ENCODE measurements at regions not wholly inside any gene's neighbourhood (a gene's known extent, or its start where the extent isn't known, plus 50 kb on each side); places are given as distances from the start of the nearest gene placed in this dataset.
"Not testable (repeated sequence)": the region's sequence is repeated elsewhere in the genome, so short reads cannot be mapped to it uniquely, and the experiment has no call there.

- H3K27ac ChIP-seq (ENCODE audit: low read depth in 1 of 3, low read length in 2 of 3), result no peak overlapping the region
- no peak for FAIRE-seq
- no peak overlapping the region for H3K4me3 ChIP-seq (ENCODE audit: low read depth in 1 of 3, low read length in 3 of 3)
- no peaks in the 10 kb centered on the region for H3K36me3 ChIP-seq (ENCODE audit: control insufficient read depth in 3 of 3, insufficient read depth in 2 of 3, low read depth in 1 of 3, low read length in 3 of 3)
- H3K4me1 ChIP-seq (ENCODE audit: control insufficient read depth in 3 of 3, insufficient read depth in 2 of 3, low read depth in 1 of 3, low read length in 2 of 3), result no peaks in the 10 kb centered on the region
- WGBS, 3 donors, result 59 to 75% (median 69%) methylated on average over 5 of the region's 5 CpGs
- no peaks in the 10 kb centered on the region for H3K9me3 ChIP-seq (ENCODE audit: control insufficient read depth in 2 of 2, insufficient read depth in 1 of 2, low read depth in 1 of 2, low read length in 1 of 2)
- no peak for DNase-seq
- no peaks in the 10 kb centered on the region for H3K27me3 ChIP-seq (ENCODE audit: control insufficient read depth in 3 of 3, insufficient read depth in 3 of 3, low read length in 3 of 3)
Observed at GRCh38 chr2:13826314-13826853, 806.1 kb upstream of the LRATD1 start.

- Histone ChIP-seq H3K4me1 (ENCODE audit: control insufficient read depth in 3 of 3, insufficient read depth in 2 of 3, low read depth in 1 of 3, low read length in 2 of 3) (no peaks in the 10 kb centered on the region), H3K27ac (ENCODE audit: low read depth in 1 of 3, low read length in 2 of 3) (no peak overlapping the region), H3K4me3 (ENCODE audit: low read depth in 1 of 3, low read length in 3 of 3) (no peak overlapping the region), H3K36me3 (ENCODE audit: control insufficient read depth in 3 of 3, insufficient read depth in 2 of 3, low read depth in 1 of 3, low read length in 3 of 3) (no peaks in the 10 kb centered on the region), H3K9me3 (ENCODE audit: control insufficient read depth in 2 of 2, insufficient read depth in 1 of 2, low read depth in 1 of 2, low read length in 1 of 2) (no peaks in the 10 kb centered on the region), H3K27me3 (ENCODE audit: control insufficient read depth in 3 of 3, insufficient read depth in 3 of 3, low read length in 3 of 3) (no peaks in the 10 kb centered on the region)
- no peak for DNase-seq
- no peak for FAIRE-seq
- 73 to 79% (median 79%) methylated on average over 6 of the region's 6 CpGs for WGBS, 3 donors
Observed at GRCh38 chr2:13858626-13859025, 773.9 kb upstream of the LRATD1 start.

- FAIRE-seq; DNase-seq; H3K27me3 ChIP-seq (ENCODE audit: control insufficient read depth in 3 of 3, insufficient read depth in 3 of 3, low read length in 3 of 3): not testable (repeated sequence)
Observed at GRCh38 chr2:13868275-13868674, 764.2 kb upstream of the LRATD1 start.

GRCh38 chr2:13876491-13877037 is 756.0 kb upstream of the LRATD1 start:
- no peak overlapping the region for H3K4me3 ChIP-seq (ENCODE audit: low read depth in 1 of 3, low read length in 3 of 3)
- no peak for FAIRE-seq
- 54 to 75% (median 65%) methylated on average over 10 of the region's 10 CpGs for WGBS, 3 donors
- no peaks in the 10 kb centered on the region for H3K9me3 ChIP-seq (ENCODE audit: control insufficient read depth in 2 of 2, insufficient read depth in 1 of 2, low read depth in 1 of 2, low read length in 1 of 2)
- H3K4me1 ChIP-seq (ENCODE audit: control insufficient read depth in 3 of 3, insufficient read depth in 2 of 3, low read depth in 1 of 3, low read length in 2 of 3), result no peaks in the 10 kb centered on the region
- DNase-seq, result no peak
- no peaks in the 10 kb centered on the region for H3K36me3 ChIP-seq (ENCODE audit: control insufficient read depth in 3 of 3, insufficient read depth in 2 of 3, low read depth in 1 of 3, low read length in 3 of 3)
- H3K27ac ChIP-seq (ENCODE audit: low read depth in 1 of 3, low read length in 2 of 3), result no peak overlapping the region
- H3K27me3 ChIP-seq (ENCODE audit: control insufficient read depth in 3 of 3, insufficient read depth in 3 of 3, low read length in 3 of 3), result no peaks in the 10 kb centered on the region

More at GRCh38 chr2:13868275-13868674, 764.2 kb upstream of the LRATD1 start:
- H3K36me3 ChIP-seq (ENCODE audit: control insufficient read depth in 3 of 3, insufficient read depth in 2 of 3, low read depth in 1 of 3, low read length in 3 of 3); H3K27ac ChIP-seq (ENCODE audit: low read depth in 1 of 3, low read length in 2 of 3); H3K4me3 ChIP-seq (ENCODE audit: low read depth in 1 of 3, low read length in 3 of 3); H3K9me3 ChIP-seq (ENCODE audit: control insufficient read depth in 2 of 2, insufficient read depth in 1 of 2, low read depth in 1 of 2, low read length in 1 of 2); H3K4me1 ChIP-seq (ENCODE audit: control insufficient read depth in 3 of 3, insufficient read depth in 2 of 3, low read depth in 1 of 3, low read length in 2 of 3): not testable (repeated sequence)

GRCh38 chr2:13877571-13877970 is 754.9 kb upstream of the LRATD1 start:
- H3K27me3 ChIP-seq (ENCODE audit: control insufficient read depth in 3 of 3, insufficient read depth in 3 of 3, low read length in 3 of 3), result no peaks in the 10 kb centered on the region
- no peak for DNase-seq
- no peaks in the 10 kb centered on the region for H3K4me1 ChIP-seq (ENCODE audit: control insufficient read depth in 3 of 3, insufficient read depth in 2 of 3, low read depth in 1 of 3, low read length in 2 of 3)
- no peak overlapping the region for H3K27ac ChIP-seq (ENCODE audit: low read depth in 1 of 3, low read length in 2 of 3)
- no peaks in the 10 kb centered on the region for H3K36me3 ChIP-seq (ENCODE audit: control insufficient read depth in 3 of 3, insufficient read depth in 2 of 3, low read depth in 1 of 3, low read length in 3 of 3)
- H3K9me3 ChIP-seq (ENCODE audit: control insufficient read depth in 2 of 2, insufficient read depth in 1 of 2, low read depth in 1 of 2, low read length in 1 of 2), result no peaks in the 10 kb centered on the region
- no peak overlapping the region for H3K4me3 ChIP-seq (ENCODE audit: low read depth in 1 of 3, low read length in 3 of 3)
- 92 to 95% (median 92%) methylated on average over 2 of the region's 2 CpGs for WGBS, 3 donors
- FAIRE-seq, result no peak

GRCh38 chr2:13884291-13884976 is 748.1 kb upstream of the LRATD1 start:
- Histone ChIP-seq H3K4me1 (ENCODE audit: control insufficient read depth in 3 of 3, insufficient read depth in 2 of 3, low read depth in 1 of 3, low read length in 2 of 3) (no peaks in the 10 kb centered on the region), H3K9me3 (ENCODE audit: control insufficient read depth in 2 of 2, insufficient read depth in 1 of 2, low read depth in 1 of 2, low read length in 1 of 2) (no peaks in the 10 kb centered on the region), H3K27ac (ENCODE audit: low read depth in 1 of 3, low read length in 2 of 3) (no peak overlapping the region), H3K4me3 (ENCODE audit: low read depth in 1 of 3, low read length in 3 of 3) (no peak overlapping the region), H3K36me3 (ENCODE audit: control insufficient read depth in 3 of 3, insufficient read depth in 2 of 3, low read depth in 1 of 3, low read length in 3 of 3) (no peaks in the 10 kb centered on the region), H3K27me3 (ENCODE audit: control insufficient read depth in 3 of 3, insufficient read depth in 3 of 3, low read length in 3 of 3) (no peaks in the 10 kb centered on the region)
- FAIRE-seq (no peak), DNase-seq (no peak)
- WGBS, 3 donors, result 76 to 91% (median 89%) methylated on average over 3 of the region's 3 CpGs

GRCh38 chr2:13901526-13901925 is 731.0 kb upstream of the LRATD1 start:
- FAIRE-seq (peak; percentile 26), DNase-seq (peak; percentile 13 to 68)
- Histone ChIP-seq H3K27ac (ENCODE audit: low read depth in 1 of 3, low read length in 2 of 3) (no peak overlapping the region), H3K9me3 (ENCODE audit: control insufficient read depth in 2 of 2, insufficient read depth in 1 of 2, low read depth in 1 of 2, low read length in 1 of 2) (peaks cover 0 to 9% of the 10 kb centered on the region in 2 donors), H3K4me1 (ENCODE audit: control insufficient read depth in 3 of 3, insufficient read depth in 2 of 3, low read depth in 1 of 3, low read length in 2 of 3) (peaks cover 0 to 6% (median 0%) of the 10 kb centered on the region in 3 donors), H3K36me3 (ENCODE audit: control insufficient read depth in 3 of 3, insufficient read depth in 2 of 3, low read depth in 1 of 3, low read length in 3 of 3) (no peaks in the 10 kb centered on the region), H3K4me3 (ENCODE audit: low read depth in 1 of 3, low read length in 3 of 3) (no peak overlapping the region), H3K27me3 (ENCODE audit: control insufficient read depth in 3 of 3, insufficient read depth in 3 of 3, low read length in 3 of 3) (no peaks in the 10 kb centered on the region)
- 7 to 68% (median 32%) methylated on average over 1 of the region's 1 CpG for WGBS, 3 donors

GRCh38 chr2:13905831-13906230 is 726.7 kb upstream of the LRATD1 start:
- DNase-seq (no peak), FAIRE-seq (no peak)
- 54 to 63% (median 61%) methylated on average over 2 of the region's 2 CpGs for WGBS, 3 donors

More at GRCh38 chr2:13905831-13906230, 726.7 kb upstream of the LRATD1 start:
- no peaks in the 10 kb centered on the region for H3K27me3 ChIP-seq (ENCODE audit: control insufficient read depth in 3 of 3, insufficient read depth in 3 of 3, low read length in 3 of 3)
- no peaks in the 10 kb centered on the region for H3K9me3 ChIP-seq (ENCODE audit: control insufficient read depth in 2 of 2, insufficient read depth in 1 of 2, low read depth in 1 of 2, low read length in 1 of 2)
- peaks cover 0 to 2% (median 0%) of the 10 kb centered on the region in 3 donors for H3K4me1 ChIP-seq (ENCODE audit: control insufficient read depth in 3 of 3, insufficient read depth in 2 of 3, low read depth in 1 of 3, low read length in 2 of 3)
- H3K4me3 ChIP-seq (ENCODE audit: low read depth in 1 of 3, low read length in 3 of 3), result no peak overlapping the region
- H3K36me3 ChIP-seq (ENCODE audit: control insufficient read depth in 3 of 3, insufficient read depth in 2 of 3, low read depth in 1 of 3, low read length in 3 of 3), result no peaks in the 10 kb centered on the region
- no peak overlapping the region for H3K27ac ChIP-seq (ENCODE audit: low read depth in 1 of 3, low read length in 2 of 3)
